Activated naive CD4-positive, alpha-beta T cell treated with anti-CD3 and anti-CD28 coated beads for 36 hours (primary cell): ENCODE measurements at regions not wholly inside any gene's neighbourhood (a gene's known extent, or its start where the extent isn't known, plus 50 kb on each side); places are given as distances from the start of the nearest gene placed in this dataset.
"Not testable (repeated sequence)": the region's sequence is repeated elsewhere in the genome, so short reads cannot be mapped to it uniquely, and the experiment has no call there.

Experiments used
- CTCF ChIA-PET: fragments of 350-600 bp; sonication (Branson Sonifier 250); formaldehyde crosslinking; loops from one replicate; lab custom pipeline; 2021; ENCODE audit warnings: antibody characterized with exemption; lab: Charles Lee
- DNase-seq: peaks from one replicate; pipeline ENCODE4 v3.0.0-alpha.2; 2020
- H3K27ac Mint-ChIP-seq: one replicate; pipeline ENCODE4 v1.8.0; 2021; ENCODE audit warnings: mild to moderate bottlenecking, mixed read lengths
- H3K27me3 Mint-ChIP-seq: one replicate; pipeline ENCODE4 v1.8.0; 2021; ENCODE audit warnings: low read depth, mixed read lengths
- H3K36me3 Mint-ChIP-seq: one replicate; pipeline ENCODE4 v1.8.0; 2021; ENCODE audit warnings: low read depth, mixed read lengths
- H3K4me1 Mint-ChIP-seq: one replicate; pipeline ENCODE4 v1.8.0; 2021; ENCODE audit warnings: low read depth, mixed read lengths
- H3K4me3 Mint-ChIP-seq: one replicate; pipeline ENCODE4 v1.8.0; 2021; ENCODE audit warnings: mild to moderate bottlenecking, moderate library complexity, mixed read lengths
- H3K9me3 Mint-ChIP-seq: one replicate; pipeline ENCODE4 v1.8.0; 2021; ENCODE audit warnings: mixed read lengths
- intact Hi-C: fragments of 100-400 bp; cut with micrococcal nuclease; formaldehyde crosslinking; loops from one replicate; pipeline ENCODE4 v1.15.1; 2023

- intact Hi-C loops, result no loop called here
- Mint-ChIP-seq H3K27me3 (peaks cover 3% of the 10 kb centered on the region), H3K36me3 (no peaks in the 10 kb centered on the region), H3K4me3 (no peak overlapping the region), H3K4me1 (no peaks in the 10 kb centered on the region), H3K27ac (no peak overlapping the region), H3K9me3 (no peaks in the 10 kb centered on the region)
- DNase-seq, result no peak
- CTCF ChIA-PET, result no interaction called here
Measured at GRCh38 chr10:44573821-44574220, 188.9 kb upstream of the CXCL12 start.

GRCh38 chr10:44574596-44575480 lies 189.9 kb upstream of the CXCL12 start:
- intact Hi-C loops, result no loop called here
- Mint-ChIP-seq H3K27ac (no peak overlapping the region), H3K4me3 (no peak overlapping the region), H3K36me3 (no peaks in the 10 kb centered on the region), H3K27me3 (peaks cover 3% of the 10 kb centered on the region), H3K4me1 (no peaks in the 10 kb centered on the region), H3K9me3 (peaks cover 2% of the 10 kb centered on the region)
- CTCF ChIA-PET, result no interaction called here
- DNase-seq, result no peak

- no peak for DNase-seq
- no peak overlapping the region for H3K27ac Mint-ChIP-seq
- no peaks in the 10 kb centered on the region for H3K4me1 Mint-ChIP-seq
- peaks cover 2% of the 10 kb centered on the region for H3K9me3 Mint-ChIP-seq
- no peak overlapping the region for H3K4me3 Mint-ChIP-seq
- CTCF ChIA-PET, result no interaction called here
- intact Hi-C loops, result no loop called here
- no peaks in the 10 kb centered on the region for H3K36me3 Mint-ChIP-seq
- peaks cover 3% of the 10 kb centered on the region for H3K27me3 Mint-ChIP-seq
Measured at GRCh38 chr10:44575601-44576380, 190.9 kb upstream of the CXCL12 start.

- DNase-seq, result no peak
- Mint-ChIP-seq H3K4me3 (no peak overlapping the region), H3K4me1 (no peaks in the 10 kb centered on the region), H3K36me3 (no peaks in the 10 kb centered on the region), H3K27me3 (peaks cover 3% of the 10 kb centered on the region), H3K9me3 (peaks cover 2% of the 10 kb centered on the region), H3K27ac (no peak overlapping the region)
- intact Hi-C loops, result no loop called here
- CTCF ChIA-PET, result no interaction called here
Measured at GRCh38 chr10:44576702-44577191, 191.8 kb upstream of the CXCL12 start.

GRCh38 chr10:44577533-44577932 lies 192.6 kb upstream of the CXCL12 start:
- no peaks in the 10 kb centered on the region for H3K4me1 Mint-ChIP-seq
- no peak overlapping the region for H3K4me3 Mint-ChIP-seq
- no peak for DNase-seq
- H3K9me3 Mint-ChIP-seq, result peaks cover 2% of the 10 kb centered on the region
- H3K27me3 Mint-ChIP-seq, result peaks cover 3% of the 10 kb centered on the region
- CTCF ChIA-PET, result no interaction called here
- no peak overlapping the region for H3K27ac Mint-ChIP-seq
- intact Hi-C loops, result no loop called here
- no peaks in the 10 kb centered on the region for H3K36me3 Mint-ChIP-seq

GRCh38 chr10:44578271-44578670 lies 193.4 kb upstream of the CXCL12 start:
- Mint-ChIP-seq H3K27ac (no peak overlapping the region), H3K9me3 (peaks cover 2% of the 10 kb centered on the region), H3K4me3 (no peak overlapping the region), H3K27me3 (peaks cover 3% of the 10 kb centered on the region), H3K4me1 (no peaks in the 10 kb centered on the region), H3K36me3 (no peaks in the 10 kb centered on the region)
- DNase-seq, result no peak
- intact Hi-C loops, result no loop called here
- CTCF ChIA-PET, result no interaction called here

GRCh38 chr10:44578963-44579362 lies 194.1 kb upstream of the CXCL12 start:
- H3K27ac Mint-ChIP-seq, CTCF ChIA-PET, H3K36me3 Mint-ChIP-seq, H3K27me3 Mint-ChIP-seq, H3K9me3 Mint-ChIP-seq, intact Hi-C loops, H3K4me1 Mint-ChIP-seq, H3K4me3 Mint-ChIP-seq, DNase-seq: not testable (repeated sequence)

- no peak overlapping the region for H3K4me3 Mint-ChIP-seq
- no peaks in the 10 kb centered on the region for H3K4me1 Mint-ChIP-seq
- CTCF ChIA-PET, result no interaction called here
- no peak overlapping the region for H3K27ac Mint-ChIP-seq
- H3K9me3 Mint-ChIP-seq, result peaks cover 2% of the 10 kb centered on the region
- H3K27me3 Mint-ChIP-seq, result no peaks in the 10 kb centered on the region
- intact Hi-C loops, result no loop called here
- no peaks in the 10 kb centered on the region for H3K36me3 Mint-ChIP-seq
- DNase-seq, result no peak
Measured at GRCh38 chr10:44581996-44582395, 197.1 kb upstream of the CXCL12 start.

GRCh38 chr10:44587488-44588318 lies 202.8 kb upstream of the CXCL12 start:
- CTCF ChIA-PET, result no interaction called here
- no peak for DNase-seq
- H3K4me3 Mint-ChIP-seq, result no peak overlapping the region
- no peak overlapping the region for H3K27ac Mint-ChIP-seq
- H3K36me3 Mint-ChIP-seq, result no peaks in the 10 kb centered on the region
- H3K27me3 Mint-ChIP-seq, result no peaks in the 10 kb centered on the region
- no peaks in the 10 kb centered on the region for H3K9me3 Mint-ChIP-seq
- intact Hi-C loops, result no loop called here
- no peaks in the 10 kb centered on the region for H3K4me1 Mint-ChIP-seq

GRCh38 chr10:44589181-44589943 lies 204.5 kb upstream of the CXCL12 start:
- CTCF ChIA-PET, result no interaction called here
- no peak overlapping the region for H3K4me3 Mint-ChIP-seq
- H3K27me3 Mint-ChIP-seq, result no peaks in the 10 kb centered on the region
- no peaks in the 10 kb centered on the region for H3K9me3 Mint-ChIP-seq
- no peak overlapping the region for H3K27ac Mint-ChIP-seq
- intact Hi-C loops, result no loop called here
- H3K4me1 Mint-ChIP-seq, result no peaks in the 10 kb centered on the region
- DNase-seq, result no peak
- no peaks in the 10 kb centered on the region for H3K36me3 Mint-ChIP-seq

- H3K4me3 Mint-ChIP-seq, result no peak overlapping the region
- DNase-seq, result no peak
- H3K27ac Mint-ChIP-seq, result no peak overlapping the region
- CTCF ChIA-PET, result no interaction called here
- H3K27me3 Mint-ChIP-seq, result no peaks in the 10 kb centered on the region
- H3K9me3 Mint-ChIP-seq, result no peaks in the 10 kb centered on the region
- H3K36me3 Mint-ChIP-seq, result no peaks in the 10 kb centered on the region
- no peaks in the 10 kb centered on the region for H3K4me1 Mint-ChIP-seq
- intact Hi-C loops, result no loop called here
Measured at GRCh38 chr10:44589944-44590449, 205.1 kb upstream of the CXCL12 start.
